WTC11 (cell line): ENCODE measurements at regions not wholly inside any gene's neighbourhood (a gene's known extent, or its start where the extent isn't known, plus 50 kb on each side); places are given as distances from the start of the nearest gene placed in this dataset.

Source experiments
- CREM ChIP-seq: sonication (generic); formaldehyde crosslinking; IDR thresholded peaks from 2 replicates; pipeline ENCODE4 v1.8.1; 2022; ENCODE audit warnings: mild to moderate bottlenecking, missing genetic modification reagents, moderate library complexity
- CTCF ChIP-seq: fragments of 200-600 bp; IDR thresholded peaks from 2 replicates; pipeline ENCODE4 v1.8.0; 2022; ENCODE audit warnings: antibody characterized with exemption
- MYBL2 ChIP-seq: sonication (generic); formaldehyde crosslinking; IDR thresholded peaks from 2 replicates; pipeline ENCODE4 v1.8.1; 2023; ENCODE audit warnings: mild to moderate bottlenecking, moderate library complexity, missing genetic modification reagents
- TCF7 ChIP-seq: sonication (generic); formaldehyde crosslinking; IDR thresholded peaks from 2 replicates; pipeline ENCODE4 v1.8.0; 2022; ENCODE audit warnings: mild to moderate bottlenecking, low read depth, missing genetic modification reagents, moderate library complexity
- USF2 ChIP-seq: sonication (generic); formaldehyde crosslinking; IDR thresholded peaks from 2 replicates; pipeline ENCODE4 v1.8.1; 2023; ENCODE audit warnings: mild to moderate bottlenecking, missing genetic modification reagents, moderate library complexity
- TF ChIP-seq, protein P1 (sequence below): sonication (generic); formaldehyde crosslinking; IDR thresholded peaks from 2 replicates; pipeline ENCODE4 v1.8.1; 2022; ENCODE audit warnings: mild to moderate bottlenecking, moderate library complexity, missing genetic modification reagents

- TF ChIP-seq TCF7 (CRISPR knock-in tag): no peak
- no peak for TF ChIP-seq CTCF
- TF ChIP-seq USF2 (CRISPR knock-in tag): no peak
- no peak for TF ChIP-seq MYBL2 (CRISPR knock-in tag)
- no peak for TF ChIP-seq CREM (CRISPR knock-in tag)
- TF ChIP-seq, protein P1, sequence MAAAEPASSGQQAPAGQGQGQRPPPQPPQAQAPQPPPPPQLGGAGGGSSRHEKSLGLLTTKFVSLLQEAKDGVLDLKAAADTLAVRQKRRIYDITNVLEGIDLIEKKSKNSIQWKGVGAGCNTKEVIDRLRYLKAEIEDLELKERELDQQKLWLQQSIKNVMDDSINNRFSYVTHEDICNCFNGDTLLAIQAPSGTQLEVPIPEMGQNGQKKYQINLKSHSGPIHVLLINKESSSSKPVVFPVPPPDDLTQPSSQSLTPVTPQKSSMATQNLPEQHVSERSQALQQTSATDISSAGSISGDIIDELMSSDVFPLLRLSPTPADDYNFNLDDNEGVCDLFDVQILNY (CRISPR knock-in tag): no peak
Observed at GRCh38 chr10:29950391-29950790, 109.0 kb downstream of the JCAD start.
